Gastroesophageal sphincter (tissue), 3 donors: ENCODE measurements at regions not wholly inside any gene's neighbourhood (a gene's known extent, or its start where the extent isn't known, plus 50 kb on each side); places are given as distances from the start of the nearest gene placed in this dataset.

Source experiments
- POLR2A ChIP-seq, 2 donors: fragments of 450-650 bp; IDR thresholded peaks; one replicate each; pipeline ENCODE4 v1.6.1; 2017; ENCODE audit warnings: antibody characterized with exemption in 2 of 2, mild to moderate bottlenecking in 2 of 2, moderate library complexity in 1 of 2
- POLR2AphosphoS5 ChIP-seq: sonication (generic); formaldehyde crosslinking; IDR thresholded peaks from one replicate; pipeline ENCODE4 v1.6.1; 2017; ENCODE audit warnings: antibody characterized with exemption
- TF ChIP-seq, protein P1 (sequence below), 4 experiments: fragments of 200-600 bp in 2 of 4; fragments of 450-650 bp in 2 of 4; sonication (generic) in 1 of 4; IDR thresholded peaks; one replicate each; pipeline ENCODE4 v1.5.1; 2017 to 2019; ENCODE audit warnings: antibody characterized with exemption in 4 of 4, mild to moderate bottlenecking in 2 of 4, moderate library complexity in 2 of 4

DNA sequence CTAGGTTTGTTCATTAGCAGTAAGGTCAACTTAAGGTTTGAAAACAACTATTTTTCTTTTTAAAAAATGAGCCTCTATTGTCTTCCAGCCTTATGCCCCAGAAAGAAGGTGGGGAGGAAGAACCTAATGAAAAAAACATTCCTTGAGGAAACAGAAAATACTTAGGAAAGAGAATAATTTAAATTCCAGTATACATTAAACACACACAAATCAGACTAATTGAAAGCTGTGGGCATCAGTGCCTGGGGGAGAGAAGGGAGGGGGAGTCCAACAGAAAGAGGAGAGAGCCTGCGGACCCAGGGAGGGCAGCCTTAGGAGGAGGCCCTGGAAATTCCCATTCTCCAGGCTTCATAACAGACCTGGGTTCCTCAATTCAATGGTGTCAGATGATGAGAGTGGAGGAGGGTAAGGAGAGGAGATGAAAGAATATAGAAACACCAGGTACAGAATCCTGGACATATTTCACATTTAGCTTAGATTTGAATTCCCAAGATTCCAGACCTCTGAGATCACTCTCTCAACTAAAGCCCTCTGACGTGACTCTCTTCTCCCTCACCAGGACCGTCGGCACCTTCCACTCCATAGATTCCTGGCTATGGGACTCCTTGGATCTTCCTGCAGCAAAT is 320.5 kb upstream of the UMPS start:
- no peak for TF ChIP-seq POLR2AphosphoS5
- no peak for TF ChIP-seq POLR2A (IDR thresholded peaks at IDR 0.05)
- TF ChIP-seq, protein P1, sequence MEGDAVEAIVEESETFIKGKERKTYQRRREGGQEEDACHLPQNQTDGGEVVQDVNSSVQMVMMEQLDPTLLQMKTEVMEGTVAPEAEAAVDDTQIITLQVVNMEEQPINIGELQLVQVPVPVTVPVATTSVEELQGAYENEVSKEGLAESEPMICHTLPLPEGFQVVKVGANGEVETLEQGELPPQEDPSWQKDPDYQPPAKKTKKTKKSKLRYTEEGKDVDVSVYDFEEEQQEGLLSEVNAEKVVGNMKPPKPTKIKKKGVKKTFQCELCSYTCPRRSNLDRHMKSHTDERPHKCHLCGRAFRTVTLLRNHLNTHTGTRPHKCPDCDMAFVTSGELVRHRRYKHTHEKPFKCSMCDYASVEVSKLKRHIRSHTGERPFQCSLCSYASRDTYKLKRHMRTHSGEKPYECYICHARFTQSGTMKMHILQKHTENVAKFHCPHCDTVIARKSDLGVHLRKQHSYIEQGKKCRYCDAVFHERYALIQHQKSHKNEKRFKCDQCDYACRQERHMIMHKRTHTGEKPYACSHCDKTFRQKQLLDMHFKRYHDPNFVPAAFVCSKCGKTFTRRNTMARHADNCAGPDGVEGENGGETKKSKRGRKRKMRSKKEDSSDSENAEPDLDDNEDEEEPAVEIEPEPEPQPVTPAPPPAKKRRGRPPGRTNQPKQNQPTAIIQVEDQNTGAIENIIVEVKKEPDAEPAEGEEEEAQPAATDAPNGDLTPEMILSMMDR (IDR thresholded peaks at IDR 0.05), result no peak
